ENCODE measurements at regions not wholly inside any gene's neighbourhood (a gene's known extent, or its start where the extent isn't known, plus 50 kb on each side); places are given as distances from the start of the nearest gene placed in this dataset.

DNA sequence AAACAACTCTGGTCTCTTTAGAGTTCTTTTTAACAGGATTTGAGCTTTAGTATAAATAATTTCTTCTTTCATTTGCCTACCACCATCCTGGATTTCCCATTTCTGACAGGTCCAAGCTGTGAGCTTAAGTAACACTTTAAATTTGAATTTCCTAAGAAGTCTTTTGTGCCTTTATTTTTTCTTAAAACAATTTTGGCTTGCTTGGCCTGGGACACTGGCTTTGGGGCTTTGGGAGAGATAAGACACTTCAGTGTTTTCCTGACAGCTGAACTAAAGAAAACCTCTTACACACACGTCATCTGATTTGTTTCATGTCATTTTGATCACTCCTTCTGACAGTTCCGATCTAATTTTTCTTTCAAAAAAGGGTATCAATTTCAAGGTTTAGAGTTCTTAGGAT, 121.3 kb upstream of the BMPER start:
- TF ChIP-seq, protein P1, sequence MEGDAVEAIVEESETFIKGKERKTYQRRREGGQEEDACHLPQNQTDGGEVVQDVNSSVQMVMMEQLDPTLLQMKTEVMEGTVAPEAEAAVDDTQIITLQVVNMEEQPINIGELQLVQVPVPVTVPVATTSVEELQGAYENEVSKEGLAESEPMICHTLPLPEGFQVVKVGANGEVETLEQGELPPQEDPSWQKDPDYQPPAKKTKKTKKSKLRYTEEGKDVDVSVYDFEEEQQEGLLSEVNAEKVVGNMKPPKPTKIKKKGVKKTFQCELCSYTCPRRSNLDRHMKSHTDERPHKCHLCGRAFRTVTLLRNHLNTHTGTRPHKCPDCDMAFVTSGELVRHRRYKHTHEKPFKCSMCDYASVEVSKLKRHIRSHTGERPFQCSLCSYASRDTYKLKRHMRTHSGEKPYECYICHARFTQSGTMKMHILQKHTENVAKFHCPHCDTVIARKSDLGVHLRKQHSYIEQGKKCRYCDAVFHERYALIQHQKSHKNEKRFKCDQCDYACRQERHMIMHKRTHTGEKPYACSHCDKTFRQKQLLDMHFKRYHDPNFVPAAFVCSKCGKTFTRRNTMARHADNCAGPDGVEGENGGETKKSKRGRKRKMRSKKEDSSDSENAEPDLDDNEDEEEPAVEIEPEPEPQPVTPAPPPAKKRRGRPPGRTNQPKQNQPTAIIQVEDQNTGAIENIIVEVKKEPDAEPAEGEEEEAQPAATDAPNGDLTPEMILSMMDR (IDR thresholded peaks at IDR 0.05) = no peak
- TF ChIP-seq POLR2AphosphoS5 (IDR thresholded peaks at IDR 0.05; ENCODE audit: low read depth, low read length) = no peak
- no peak for TF ChIP-seq TCF7L2 (IDR thresholded peaks at IDR 0.05; ENCODE audit: low read depth, low read length)
- TF ChIP-seq, protein P2, sequence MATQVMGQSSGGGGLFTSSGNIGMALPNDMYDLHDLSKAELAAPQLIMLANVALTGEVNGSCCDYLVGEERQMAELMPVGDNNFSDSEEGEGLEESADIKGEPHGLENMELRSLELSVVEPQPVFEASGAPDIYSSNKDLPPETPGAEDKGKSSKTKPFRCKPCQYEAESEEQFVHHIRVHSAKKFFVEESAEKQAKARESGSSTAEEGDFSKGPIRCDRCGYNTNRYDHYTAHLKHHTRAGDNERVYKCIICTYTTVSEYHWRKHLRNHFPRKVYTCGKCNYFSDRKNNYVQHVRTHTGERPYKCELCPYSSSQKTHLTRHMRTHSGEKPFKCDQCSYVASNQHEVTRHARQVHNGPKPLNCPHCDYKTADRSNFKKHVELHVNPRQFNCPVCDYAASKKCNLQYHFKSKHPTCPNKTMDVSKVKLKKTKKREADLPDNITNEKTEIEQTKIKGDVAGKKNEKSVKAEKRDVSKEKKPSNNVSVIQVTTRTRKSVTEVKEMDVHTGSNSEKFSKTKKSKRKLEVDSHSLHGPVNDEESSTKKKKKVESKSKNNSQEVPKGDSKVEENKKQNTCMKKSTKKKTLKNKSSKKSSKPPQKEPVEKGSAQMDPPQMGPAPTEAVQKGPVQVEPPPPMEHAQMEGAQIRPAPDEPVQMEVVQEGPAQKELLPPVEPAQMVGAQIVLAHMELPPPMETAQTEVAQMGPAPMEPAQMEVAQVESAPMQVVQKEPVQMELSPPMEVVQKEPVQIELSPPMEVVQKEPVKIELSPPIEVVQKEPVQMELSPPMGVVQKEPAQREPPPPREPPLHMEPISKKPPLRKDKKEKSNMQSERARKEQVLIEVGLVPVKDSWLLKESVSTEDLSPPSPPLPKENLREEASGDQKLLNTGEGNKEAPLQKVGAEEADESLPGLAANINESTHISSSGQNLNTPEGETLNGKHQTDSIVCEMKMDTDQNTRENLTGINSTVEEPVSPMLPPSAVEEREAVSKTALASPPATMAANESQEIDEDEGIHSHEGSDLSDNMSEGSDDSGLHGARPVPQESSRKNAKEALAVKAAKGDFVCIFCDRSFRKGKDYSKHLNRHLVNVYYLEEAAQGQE (IDR thresholded peaks at IDR 0.05; ENCODE audit: insufficient read depth in 1 of 2, low read depth in 2 of 2, low read length in 1 of 2) = no peak
